ENCODE measurements at regions not wholly inside any gene's neighbourhood (a gene's known extent, or its start where the extent isn't known, plus 50 kb on each side); places are given as distances from the start of the nearest gene placed in this dataset.
"Not testable (repeated sequence)": the region's sequence is repeated elsewhere in the genome, so short reads cannot be mapped to it uniquely, and the experiment has no call there.

GRCh38 chr1:66452162-66452561, 81.8 kb upstream of the SGIP1 start:
- DNase-seq (ENCODE audit: low spot score): no peak
- intact Hi-C loops (cut with DNase I): loop anchor here (5.0 kb wide), 1 partner anchor 50 kb away; no protein-coding TSS in a partner anchor

GRCh38 chr1:66452982-66453381, 81.0 kb upstream of the SGIP1 start:
- intact Hi-C loops (cut with DNase I): loop anchor here (5.0 kb wide), 1 partner anchor 49 kb away; no protein-coding TSS in a partner anchor
- no peak for DNase-seq (ENCODE audit: low spot score)

- DNase-seq (ENCODE audit: low spot score): no peak
- intact Hi-C loops (cut with DNase I): no loop called here
Observed at GRCh38 chr1:66455446-66455845, 78.5 kb upstream of the SGIP1 start.

GRCh38 chr1:66460776-66461175, 73.2 kb upstream of the SGIP1 start:
- intact Hi-C loops (cut with DNase I): no loop called here
- no peak for DNase-seq (ENCODE audit: low spot score)

- intact Hi-C loops (cut with DNase I): no loop called here
- DNase-seq (ENCODE audit: low spot score): no peak
Observed at GRCh38 chr1:66462313-66462712, 71.6 kb upstream of the SGIP1 start.

GRCh38 chr1:66464351-66464750, 69.6 kb upstream of the SGIP1 start:
- intact Hi-C loops (cut with DNase I): no loop called here
- no peak for DNase-seq (ENCODE audit: low spot score)

- DNase-seq (ENCODE audit: low spot score): no peak
- intact Hi-C loops (cut with DNase I): no loop called here
Observed at GRCh38 chr1:66464802-66465201, 69.2 kb upstream of the SGIP1 start.

- intact Hi-C loops (cut with DNase I); DNase-seq (ENCODE audit: low spot score): not testable (repeated sequence)
Observed at GRCh38 chr1:66466695-66467094, 67.3 kb upstream of the SGIP1 start.

GRCh38 chr1:66468722-66469121, 65.2 kb upstream of the SGIP1 start:
- no peak for DNase-seq (ENCODE audit: low spot score)
- intact Hi-C loops (cut with DNase I): no loop called here

GRCh38 chr1:66475940-66476339, 58.0 kb upstream of the SGIP1 start:
- intact Hi-C loops (cut with DNase I): no loop called here
- DNase-seq (ENCODE audit: low spot score): no peak

- intact Hi-C loops (cut with DNase I): no loop called here
- DNase-seq (ENCODE audit: low spot score): no peak
Observed at GRCh38 chr1:66476774-66477173, 57.2 kb upstream of the SGIP1 start.

- intact Hi-C loops (cut with DNase I): no loop called here
- no peak for DNase-seq (ENCODE audit: low spot score)
Observed at GRCh38 chr1:66478116-66478515, 55.8 kb upstream of the SGIP1 start.

GRCh38 chr1:66480162-66480561, 53.8 kb upstream of the SGIP1 start:
- intact Hi-C loops (cut with DNase I): no loop called here

GRCh38 chr1:66481215-66481614, 52.7 kb upstream of the SGIP1 start:
- intact Hi-C loops (cut with DNase I); DNase-seq (ENCODE audit: low spot score): not testable (repeated sequence)

More at GRCh38 chr1:66480162-66480561, 53.8 kb upstream of the SGIP1 start:
- no peak for DNase-seq (ENCODE audit: low spot score)
